GM23338 (cell line): ENCODE measurements at regions not wholly inside any gene's neighbourhood (a gene's known extent, or its start where the extent isn't known, plus 50 kb on each side); places are given as distances from the start of the nearest gene placed in this dataset.

Experiments
- ATAC-seq: fragments of 200-7000 bp; cut with Tn5 transposase; 3 replicates; pipeline ENCODE4 v1.9.1; 2020
- DNase-seq: peaks from one replicate; pipeline ENCODE4 v3.0.0-alpha.2; 2015; ENCODE audit warnings: low spot score
- H2AFZ ChIP-seq: fragments of 200-600 bp; sonication (generic); 2 replicates; pipeline ENCODE4 v1.8.0; 2016; ENCODE audit warnings: antibody characterized with exemption, mild to moderate bottlenecking, moderate library complexity
- H3F3A ChIP-seq: fragments of 200-600 bp; sonication (generic); replicated peaks from 2 replicates; pipeline ENCODE4 v1.8.0; 2017; ENCODE audit warnings: antibody characterized with exemption, mixed run types, low read depth
- H3K27ac ChIP-seq: fragments of 200-600 bp; sonication (generic); 2 replicates; pipeline ENCODE4 v1.6.1; 2016; ENCODE audit warnings: low read depth
- H3K27me3 ChIP-seq: fragments of 200-600 bp; sonication (generic); 2 replicates; pipeline ENCODE4 v1.8.0; 2016; ENCODE audit warnings: mild to moderate bottlenecking, mixed run types, moderate library complexity; ENCODE audit not compliant: insufficient read depth
- H3K36me3 ChIP-seq: fragments of 200-600 bp; sonication (generic); 2 replicates; pipeline ENCODE4 v1.8.0; 2016; ENCODE audit warnings: mild to moderate bottlenecking; ENCODE audit not compliant: insufficient read depth
- H3K4me1 ChIP-seq: fragments of 200-600 bp; sonication (generic); 2 replicates; pipeline ENCODE4 v1.8.0; 2016; ENCODE audit warnings: mild to moderate bottlenecking, moderate library complexity; ENCODE audit not compliant: insufficient read depth
- H3K4me2 ChIP-seq: fragments of 200-600 bp; sonication (generic); 2 replicates; pipeline ENCODE4 v1.7.1; 2017; ENCODE audit warnings: mixed run types
- H3K4me3 ChIP-seq: fragments of 200-600 bp; sonication (generic); 2 replicates; pipeline ENCODE4 v1.6.1; 2016; ENCODE audit warnings: mixed run types
- H3K79me2 ChIP-seq: fragments of 200-600 bp; sonication (generic); replicated peaks from 2 replicates; pipeline ENCODE4 v1.8.0; 2017; ENCODE audit warnings: mild to moderate bottlenecking; ENCODE audit not compliant: insufficient read depth
- H3K9me2 ChIP-seq: fragments of 200-600 bp; sonication (generic); 2 replicates; pipeline ENCODE4 v1.8.0; 2017; ENCODE audit not compliant: insufficient read depth
- H4K20me1 ChIP-seq: fragments of 200-600 bp; sonication (generic); replicated peaks from 2 replicates; pipeline ENCODE4 v1.8.0; 2017; ENCODE audit warnings: mild to moderate bottlenecking; ENCODE audit not compliant: insufficient read depth
- H3K27ac Mint-ChIP-seq: 2 replicates; pipeline ENCODE4 v1.8.0; 2020; ENCODE audit warnings: inconsistent platforms, mild to moderate bottlenecking, moderate library complexity, mixed read lengths
- H3K27me3 Mint-ChIP-seq: 3 replicates; pipeline ENCODE4 v1.8.0; 2022; ENCODE audit warnings: low read depth, mild to moderate bottlenecking, moderate library complexity, mixed read lengths, inconsistent platforms; ENCODE audit not compliant: insufficient read depth, poor library complexity
- H3K36me3 Mint-ChIP-seq: 3 replicates; pipeline ENCODE4 v1.8.0; 2021; ENCODE audit warnings: low read depth, mild to moderate bottlenecking, inconsistent platforms, moderate library complexity, mixed read lengths
- H3K4me1 Mint-ChIP-seq: 3 replicates; pipeline ENCODE4 v1.8.0; 2020; ENCODE audit warnings: mild to moderate bottlenecking, inconsistent platforms, mixed read lengths
- H3K4me3 Mint-ChIP-seq: 3 replicates; pipeline ENCODE4 v1.8.0; 2021; ENCODE audit warnings: moderate library complexity, mild to moderate bottlenecking, inconsistent platforms, mixed read lengths
- H3K9me3 Mint-ChIP-seq: 3 replicates; pipeline ENCODE4 v1.8.0; 2020; ENCODE audit warnings: moderate library complexity, mild to moderate bottlenecking, inconsistent platforms, mixed read lengths
- CREB1 ChIP-seq: fragments of 250-450 bp; sonication (Bioruptor Pico); IDR thresholded peaks from 2 replicates; pipeline ENCODE4 v1.5.0; 2020; ENCODE audit warnings: low read depth, mild to moderate bottlenecking, moderate library complexity
- EZH2 ChIP-seq: fragments of 200-600 bp; sonication (generic); IDR thresholded peaks from one replicate; pipeline ENCODE4 v1.8.0; 2017; ENCODE audit warnings: antibody characterized with exemption, mild to moderate bottlenecking, low read depth; ENCODE audit not compliant: unreplicated experiment
- EZH2phosphoT487 ChIP-seq: fragments of 200-600 bp; sonication (generic); IDR thresholded peaks from one replicate; pipeline ENCODE4 v1.8.1; 2018; ENCODE audit warnings: antibody characterized with exemption; ENCODE audit not compliant: unreplicated experiment
- NANOG ChIP-seq: IDR thresholded peaks from 2 replicates; pipeline ENCODE4 v1.6.1; 2016; ENCODE audit warnings: antibody characterized with exemption, borderline replicate concordance
- POLR2AphosphoS5 ChIP-seq: IDR thresholded peaks from 2 replicates; pipeline ENCODE4 v1.6.1; 2016; ENCODE audit warnings: antibody characterized with exemption, low read depth
- STAT1 ChIP-seq: IDR thresholded peaks from one replicate; pipeline ENCODE4 v1.6.1; 2016; ENCODE audit warnings: antibody characterized with exemption; ENCODE audit not compliant: unreplicated experiment
- ZNF114 ChIP-seq: fragments of 250-450 bp; sonication (Bioruptor Pico); IDR thresholded peaks from 2 replicates; pipeline ENCODE4 v1.5.0; 2020; ENCODE audit warnings: mild to moderate bottlenecking, moderate library complexity
- TF ChIP-seq, protein P1 (sequence below): fragments of 250-450 bp; sonication (Bioruptor Pico); IDR thresholded peaks from 2 replicates; pipeline ENCODE4 v1.5.0; 2020; ENCODE audit warnings: mild to moderate bottlenecking, moderate library complexity
- TF ChIP-seq, protein P2 (sequence below): IDR thresholded peaks from one replicate; pipeline ENCODE4 v1.6.1; 2018; ENCODE audit warnings: antibody characterized with exemption; ENCODE audit not compliant: unreplicated experiment
- TF ChIP-seq, protein P3 (sequence below), 2 experiments: fragments of 200-600 bp in 1 of 2; sonication (generic) in 1 of 2; conservative IDR thresholded peaks; 2 replicates each; pipeline versions ENCODE4 v1.5.1 to v1.6.1; 2016 to 2017; ENCODE audit warnings: antibody characterized with exemption in 2 of 2, low read depth in 2 of 2, mild to moderate bottlenecking in 2 of 2, moderate library complexity in 1 of 2

DNA sequence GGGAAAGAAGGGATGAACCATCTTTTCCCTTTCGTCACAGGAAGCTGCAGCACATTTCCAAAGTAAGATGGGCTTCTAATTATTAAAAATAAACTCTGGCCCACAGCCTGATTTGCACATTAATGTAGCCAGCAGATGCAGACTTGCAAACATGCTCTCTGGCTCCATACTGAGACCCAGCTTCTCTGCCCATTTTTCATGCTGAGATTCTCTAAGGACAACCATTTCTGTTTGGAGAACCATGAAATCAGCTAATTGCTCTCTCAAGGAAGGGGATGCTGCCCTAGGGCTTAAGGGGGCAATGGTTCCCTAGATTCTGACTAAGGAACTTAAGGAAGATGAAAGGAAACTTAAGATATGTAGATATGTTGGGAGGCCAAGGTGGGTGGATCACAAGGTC lies 63.0 kb upstream of the CES5A start (continued):
- TF ChIP-seq, protein P1, sequence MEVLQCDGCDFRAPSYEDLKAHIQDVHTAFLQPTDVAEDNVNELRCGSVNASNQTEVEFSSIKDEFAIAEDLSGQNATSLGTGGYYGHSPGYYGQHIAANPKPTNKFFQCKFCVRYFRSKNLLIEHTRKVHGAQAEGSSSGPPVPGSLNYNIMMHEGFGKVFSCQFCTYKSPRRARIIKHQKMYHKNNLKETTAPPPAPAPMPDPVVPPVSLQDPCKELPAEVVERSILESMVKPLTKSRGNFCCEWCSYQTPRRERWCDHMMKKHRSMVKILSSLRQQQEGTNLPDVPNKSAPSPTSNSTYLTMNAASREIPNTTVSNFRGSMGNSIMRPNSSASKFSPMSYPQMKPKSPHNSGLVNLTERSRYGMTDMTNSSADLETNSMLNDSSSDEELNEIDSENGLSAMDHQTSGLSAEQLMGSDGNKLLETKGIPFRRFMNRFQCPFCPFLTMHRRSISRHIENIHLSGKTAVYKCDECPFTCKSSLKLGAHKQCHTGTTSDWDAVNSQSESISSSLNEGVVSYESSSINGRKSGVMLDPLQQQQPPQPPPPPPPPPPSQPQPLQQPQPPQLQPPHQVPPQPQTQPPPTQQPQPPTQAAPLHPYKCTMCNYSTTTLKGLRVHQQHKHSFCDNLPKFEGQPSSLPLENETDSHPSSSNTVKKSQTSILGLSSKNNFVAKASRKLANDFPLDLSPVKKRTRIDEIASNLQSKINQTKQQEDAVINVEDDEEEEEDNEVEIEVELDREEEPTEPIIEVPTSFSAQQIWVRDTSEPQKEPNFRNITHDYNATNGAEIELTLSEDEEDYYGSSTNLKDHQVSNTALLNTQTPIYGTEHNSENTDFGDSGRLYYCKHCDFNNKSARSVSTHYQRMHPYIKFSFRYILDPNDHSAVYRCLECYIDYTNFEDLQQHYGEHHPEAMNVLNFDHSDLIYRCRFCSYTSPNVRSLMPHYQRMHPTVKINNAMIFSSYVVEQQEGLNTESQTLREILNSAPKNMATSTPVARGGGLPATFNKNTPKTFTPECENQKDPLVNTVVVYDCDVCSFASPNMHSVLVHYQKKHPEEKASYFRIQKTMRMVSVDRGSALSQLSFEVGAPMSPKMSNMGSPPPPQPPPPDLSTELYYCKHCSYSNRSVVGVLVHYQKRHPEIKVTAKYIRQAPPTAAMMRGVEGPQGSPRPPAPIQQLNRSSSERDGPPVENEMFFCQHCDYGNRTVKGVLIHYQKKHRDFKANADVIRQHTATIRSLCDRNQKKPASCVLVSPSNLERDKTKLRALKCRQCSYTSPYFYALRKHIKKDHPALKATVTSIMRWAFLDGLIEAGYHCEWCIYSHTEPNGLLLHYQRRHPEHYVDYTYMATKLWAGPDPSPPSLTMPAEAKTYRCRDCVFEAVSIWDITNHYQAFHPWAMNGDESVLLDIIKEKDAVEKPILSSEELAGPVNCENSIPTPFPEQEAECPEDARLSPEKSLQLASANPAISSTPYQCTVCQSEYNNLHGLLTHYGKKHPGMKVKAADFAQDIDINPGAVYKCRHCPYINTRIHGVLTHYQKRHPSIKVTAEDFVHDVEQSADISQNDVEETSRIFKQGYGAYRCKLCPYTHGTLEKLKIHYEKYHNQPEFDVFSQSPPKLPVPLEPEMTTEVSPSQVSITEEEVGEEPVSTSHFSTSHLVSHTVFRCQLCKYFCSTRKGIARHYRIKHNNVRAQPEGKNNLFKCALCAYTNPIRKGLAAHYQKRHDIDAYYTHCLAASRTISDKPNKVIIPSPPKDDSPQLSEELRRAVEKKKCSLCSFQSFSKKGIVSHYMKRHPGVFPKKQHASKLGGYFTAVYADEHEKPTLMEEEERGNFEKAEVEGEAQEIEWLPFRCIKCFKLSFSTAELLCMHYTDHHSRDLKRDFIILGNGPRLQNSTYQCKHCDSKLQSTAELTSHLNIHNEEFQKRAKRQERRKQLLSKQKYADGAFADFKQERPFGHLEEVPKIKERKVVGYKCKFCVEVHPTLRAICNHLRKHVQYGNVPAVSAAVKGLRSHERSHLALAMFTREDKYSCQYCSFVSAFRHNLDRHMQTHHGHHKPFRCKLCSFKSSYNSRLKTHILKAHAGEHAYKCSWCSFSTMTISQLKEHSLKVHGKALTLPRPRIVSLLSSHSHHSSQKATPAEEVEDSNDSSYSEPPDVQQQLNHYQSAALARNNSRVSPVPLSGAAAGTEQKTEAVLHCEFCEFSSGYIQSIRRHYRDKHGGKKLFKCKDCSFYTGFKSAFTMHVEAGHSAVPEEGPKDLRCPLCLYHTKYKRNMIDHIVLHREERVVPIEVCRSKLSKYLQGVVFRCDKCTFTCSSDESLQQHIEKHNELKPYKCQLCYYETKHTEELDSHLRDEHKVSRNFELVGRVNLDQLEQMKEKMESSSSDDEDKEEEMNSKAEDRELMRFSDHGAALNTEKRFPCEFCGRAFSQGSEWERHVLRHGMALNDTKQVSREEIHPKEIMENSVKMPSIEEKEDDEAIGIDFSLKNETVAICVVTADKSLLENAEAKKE (CRISPR knock-in tag), result no peak
- no peak for TF ChIP-seq ZNF114 (CRISPR knock-in tag)
- TF ChIP-seq, protein P2, sequence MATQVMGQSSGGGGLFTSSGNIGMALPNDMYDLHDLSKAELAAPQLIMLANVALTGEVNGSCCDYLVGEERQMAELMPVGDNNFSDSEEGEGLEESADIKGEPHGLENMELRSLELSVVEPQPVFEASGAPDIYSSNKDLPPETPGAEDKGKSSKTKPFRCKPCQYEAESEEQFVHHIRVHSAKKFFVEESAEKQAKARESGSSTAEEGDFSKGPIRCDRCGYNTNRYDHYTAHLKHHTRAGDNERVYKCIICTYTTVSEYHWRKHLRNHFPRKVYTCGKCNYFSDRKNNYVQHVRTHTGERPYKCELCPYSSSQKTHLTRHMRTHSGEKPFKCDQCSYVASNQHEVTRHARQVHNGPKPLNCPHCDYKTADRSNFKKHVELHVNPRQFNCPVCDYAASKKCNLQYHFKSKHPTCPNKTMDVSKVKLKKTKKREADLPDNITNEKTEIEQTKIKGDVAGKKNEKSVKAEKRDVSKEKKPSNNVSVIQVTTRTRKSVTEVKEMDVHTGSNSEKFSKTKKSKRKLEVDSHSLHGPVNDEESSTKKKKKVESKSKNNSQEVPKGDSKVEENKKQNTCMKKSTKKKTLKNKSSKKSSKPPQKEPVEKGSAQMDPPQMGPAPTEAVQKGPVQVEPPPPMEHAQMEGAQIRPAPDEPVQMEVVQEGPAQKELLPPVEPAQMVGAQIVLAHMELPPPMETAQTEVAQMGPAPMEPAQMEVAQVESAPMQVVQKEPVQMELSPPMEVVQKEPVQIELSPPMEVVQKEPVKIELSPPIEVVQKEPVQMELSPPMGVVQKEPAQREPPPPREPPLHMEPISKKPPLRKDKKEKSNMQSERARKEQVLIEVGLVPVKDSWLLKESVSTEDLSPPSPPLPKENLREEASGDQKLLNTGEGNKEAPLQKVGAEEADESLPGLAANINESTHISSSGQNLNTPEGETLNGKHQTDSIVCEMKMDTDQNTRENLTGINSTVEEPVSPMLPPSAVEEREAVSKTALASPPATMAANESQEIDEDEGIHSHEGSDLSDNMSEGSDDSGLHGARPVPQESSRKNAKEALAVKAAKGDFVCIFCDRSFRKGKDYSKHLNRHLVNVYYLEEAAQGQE, result no peak
- no peak for TF ChIP-seq NANOG

DNA sequence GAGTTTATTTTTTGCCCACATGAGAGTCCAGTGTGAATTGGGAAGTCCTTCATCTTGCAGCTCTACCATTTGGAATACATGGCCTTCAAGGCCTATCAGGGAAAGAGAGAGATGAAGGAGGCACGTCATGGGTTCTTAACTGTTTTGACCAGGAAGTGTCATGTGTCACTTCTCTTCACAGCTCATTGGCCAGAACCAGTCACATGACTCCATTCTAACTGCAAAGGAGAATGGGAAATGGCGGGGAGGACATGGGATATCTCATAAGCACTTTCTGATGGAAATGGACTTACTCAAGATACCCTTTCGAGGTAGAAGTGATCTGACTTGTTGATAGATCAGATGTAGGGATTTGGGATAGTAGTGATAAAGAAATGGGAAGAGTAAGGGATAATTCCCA lies 57.9 kb upstream of the CES5A start:
- H3K27ac Mint-ChIP-seq, result no peak overlapping the region
- ATAC-seq (no peak), DNase-seq (no peak)
- no peaks in the 10 kb centered on the region; the same call in 2 of the 3 replicates for H3K4me1 Mint-ChIP-seq
- 0 out of 2 replicates have a peak, but pooled peaks cover 8% of the 10 kb centered on the region for H3K9me2 ChIP-seq
- no peaks in the 10 kb centered on the region for H3K27me3 ChIP-seq
- H3K4me3 ChIP-seq, result no peak overlapping the region
- no peak overlapping the region for H3K4me3 Mint-ChIP-seq
- peaks cover 4% of the 10 kb centered on the region; the same call in 1 of the 3 replicates for H3K36me3 Mint-ChIP-seq
- H3K79me2 ChIP-seq, result no peaks in the 10 kb centered on the region
- peaks cover 7% of the 10 kb centered on the region for H3K9me3 Mint-ChIP-seq
- H3K36me3 ChIP-seq, result no peaks in the 10 kb centered on the region
- no peaks in the 10 kb centered on the region for H3K27me3 Mint-ChIP-seq
- H2AFZ ChIP-seq, result no peak overlapping the region
- no peak overlapping the region for H3K27ac ChIP-seq
- H3K4me1 ChIP-seq, result no peaks in the 10 kb centered on the region
- no peak overlapping the region for H3K4me2 ChIP-seq
- no peaks in the 10 kb centered on the region for H3F3A ChIP-seq
- no peaks in the 10 kb centered on the region for H4K20me1 ChIP-seq
- TF ChIP-seq NANOG, result no peak
- no peak for TF ChIP-seq CREB1 (CRISPR knock-in tag)
- no peak for TF ChIP-seq EZH2
- TF ChIP-seq EZH2phosphoT487, result no peak
- no peak for TF ChIP-seq POLR2AphosphoS5
- TF ChIP-seq, protein P3, sequence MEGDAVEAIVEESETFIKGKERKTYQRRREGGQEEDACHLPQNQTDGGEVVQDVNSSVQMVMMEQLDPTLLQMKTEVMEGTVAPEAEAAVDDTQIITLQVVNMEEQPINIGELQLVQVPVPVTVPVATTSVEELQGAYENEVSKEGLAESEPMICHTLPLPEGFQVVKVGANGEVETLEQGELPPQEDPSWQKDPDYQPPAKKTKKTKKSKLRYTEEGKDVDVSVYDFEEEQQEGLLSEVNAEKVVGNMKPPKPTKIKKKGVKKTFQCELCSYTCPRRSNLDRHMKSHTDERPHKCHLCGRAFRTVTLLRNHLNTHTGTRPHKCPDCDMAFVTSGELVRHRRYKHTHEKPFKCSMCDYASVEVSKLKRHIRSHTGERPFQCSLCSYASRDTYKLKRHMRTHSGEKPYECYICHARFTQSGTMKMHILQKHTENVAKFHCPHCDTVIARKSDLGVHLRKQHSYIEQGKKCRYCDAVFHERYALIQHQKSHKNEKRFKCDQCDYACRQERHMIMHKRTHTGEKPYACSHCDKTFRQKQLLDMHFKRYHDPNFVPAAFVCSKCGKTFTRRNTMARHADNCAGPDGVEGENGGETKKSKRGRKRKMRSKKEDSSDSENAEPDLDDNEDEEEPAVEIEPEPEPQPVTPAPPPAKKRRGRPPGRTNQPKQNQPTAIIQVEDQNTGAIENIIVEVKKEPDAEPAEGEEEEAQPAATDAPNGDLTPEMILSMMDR (conservative IDR thresholded peaks at IDR 0.05; ENCODE audit: low read depth in 2 of 2), result no peak
- TF ChIP-seq STAT1, result no peak
- TF ChIP-seq ZNF114 (CRISPR knock-in tag), result no peak
- TF ChIP-seq, protein P2, result no peak
